Neural progenitor cell (in vitro differentiated cells): ENCODE measurements at regions not wholly inside any gene's neighbourhood (a gene's known extent, or its start where the extent isn't known, plus 50 kb on each side); places are given as distances from the start of the nearest gene placed in this dataset.

Experiments used
- EZH2 ChIP-seq: fragments of 200-600 bp; sonication (generic); IDR thresholded peaks from 2 replicates; pipeline ENCODE4 v1.6.1; 2017; ENCODE audit warnings: antibody characterized with exemption, mild to moderate bottlenecking, moderate library complexity
- EZH2phosphoT487 ChIP-seq: fragments of 200-600 bp; sonication (generic); IDR thresholded peaks from 2 replicates; pipeline ENCODE4 v1.6.1; 2017; ENCODE audit warnings: antibody characterized with exemption
- TF ChIP-seq, protein P1 (sequence below): fragments of 200-600 bp; sonication (generic); IDR thresholded peaks from 2 replicates; pipeline ENCODE4 v1.5.1; 2017; ENCODE audit warnings: antibody characterized with exemption, mild to moderate bottlenecking

DNA sequence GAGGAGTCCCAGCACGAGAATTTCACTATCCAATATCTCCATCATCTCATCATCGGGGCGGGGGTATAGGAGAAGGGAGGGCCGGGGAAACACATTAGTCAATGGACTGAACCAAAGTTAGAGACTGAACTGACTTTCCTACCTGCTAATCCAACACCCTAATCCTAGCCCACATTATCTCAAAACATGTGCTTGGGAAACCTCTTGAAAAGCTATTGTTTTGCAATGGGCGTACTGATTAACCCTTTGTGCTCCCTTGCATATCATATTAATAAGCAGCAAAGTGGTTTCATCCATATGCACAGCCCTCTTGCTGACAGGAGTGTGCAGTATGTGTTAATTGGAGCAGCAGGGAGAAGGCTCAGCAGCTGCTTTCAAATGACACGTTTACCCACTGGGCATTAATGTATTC lies 125.7 kb upstream of the GRIP1 start:
- TF ChIP-seq EZH2 (no peak), EZH2phosphoT487 (no peak)
- TF ChIP-seq, protein P1, sequence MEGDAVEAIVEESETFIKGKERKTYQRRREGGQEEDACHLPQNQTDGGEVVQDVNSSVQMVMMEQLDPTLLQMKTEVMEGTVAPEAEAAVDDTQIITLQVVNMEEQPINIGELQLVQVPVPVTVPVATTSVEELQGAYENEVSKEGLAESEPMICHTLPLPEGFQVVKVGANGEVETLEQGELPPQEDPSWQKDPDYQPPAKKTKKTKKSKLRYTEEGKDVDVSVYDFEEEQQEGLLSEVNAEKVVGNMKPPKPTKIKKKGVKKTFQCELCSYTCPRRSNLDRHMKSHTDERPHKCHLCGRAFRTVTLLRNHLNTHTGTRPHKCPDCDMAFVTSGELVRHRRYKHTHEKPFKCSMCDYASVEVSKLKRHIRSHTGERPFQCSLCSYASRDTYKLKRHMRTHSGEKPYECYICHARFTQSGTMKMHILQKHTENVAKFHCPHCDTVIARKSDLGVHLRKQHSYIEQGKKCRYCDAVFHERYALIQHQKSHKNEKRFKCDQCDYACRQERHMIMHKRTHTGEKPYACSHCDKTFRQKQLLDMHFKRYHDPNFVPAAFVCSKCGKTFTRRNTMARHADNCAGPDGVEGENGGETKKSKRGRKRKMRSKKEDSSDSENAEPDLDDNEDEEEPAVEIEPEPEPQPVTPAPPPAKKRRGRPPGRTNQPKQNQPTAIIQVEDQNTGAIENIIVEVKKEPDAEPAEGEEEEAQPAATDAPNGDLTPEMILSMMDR = no peak
